HG03060 (cell line): ENCODE measurements at regions not wholly inside any gene's neighbourhood (a gene's known extent, or its start where the extent isn't known, plus 50 kb on each side); places are given as distances from the start of the nearest gene placed in this dataset.
"Not testable (repeated sequence)": the region's sequence is repeated elsewhere in the genome, so short reads cannot be mapped to it uniquely, and the experiment has no call there.

ENCODE experiments used
- ATAC-seq: cut with Tn5 transposase; IDR thresholded peaks from one replicate; pipeline ENCODE4 v1.9.1; 2021; ENCODE audit warnings: low read depth, moderate number of reproducible peaks; ENCODE audit not compliant: unreplicated experiment

DNA sequence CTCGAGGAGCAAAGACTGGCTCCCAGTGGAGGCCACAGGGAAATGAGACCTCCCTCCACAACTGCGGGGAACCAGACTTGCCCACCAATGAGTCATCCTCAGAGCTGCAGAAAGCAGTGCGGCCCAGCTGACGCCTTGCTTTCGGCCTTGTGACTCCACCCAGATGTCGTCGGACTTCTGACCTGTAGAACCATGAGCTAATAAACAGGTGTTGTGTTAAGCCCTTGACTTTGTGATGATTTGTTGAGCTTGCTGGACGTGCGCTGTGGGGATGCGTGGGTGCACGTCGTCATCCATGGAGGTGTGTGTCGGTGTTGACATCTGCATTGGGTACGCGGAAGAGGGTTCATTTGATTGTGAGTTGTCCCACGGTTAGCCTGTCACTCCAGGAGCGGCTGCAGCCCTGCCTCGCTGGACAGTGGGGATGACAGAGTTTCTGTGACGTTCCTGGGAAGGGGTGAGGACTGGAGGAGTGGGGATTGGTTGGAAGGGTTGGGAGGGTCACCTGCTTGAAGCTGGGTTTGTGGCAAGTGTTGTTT, 154.1 kb downstream of the SH3BP4 start:
- no peak for ATAC-seq

DNA sequence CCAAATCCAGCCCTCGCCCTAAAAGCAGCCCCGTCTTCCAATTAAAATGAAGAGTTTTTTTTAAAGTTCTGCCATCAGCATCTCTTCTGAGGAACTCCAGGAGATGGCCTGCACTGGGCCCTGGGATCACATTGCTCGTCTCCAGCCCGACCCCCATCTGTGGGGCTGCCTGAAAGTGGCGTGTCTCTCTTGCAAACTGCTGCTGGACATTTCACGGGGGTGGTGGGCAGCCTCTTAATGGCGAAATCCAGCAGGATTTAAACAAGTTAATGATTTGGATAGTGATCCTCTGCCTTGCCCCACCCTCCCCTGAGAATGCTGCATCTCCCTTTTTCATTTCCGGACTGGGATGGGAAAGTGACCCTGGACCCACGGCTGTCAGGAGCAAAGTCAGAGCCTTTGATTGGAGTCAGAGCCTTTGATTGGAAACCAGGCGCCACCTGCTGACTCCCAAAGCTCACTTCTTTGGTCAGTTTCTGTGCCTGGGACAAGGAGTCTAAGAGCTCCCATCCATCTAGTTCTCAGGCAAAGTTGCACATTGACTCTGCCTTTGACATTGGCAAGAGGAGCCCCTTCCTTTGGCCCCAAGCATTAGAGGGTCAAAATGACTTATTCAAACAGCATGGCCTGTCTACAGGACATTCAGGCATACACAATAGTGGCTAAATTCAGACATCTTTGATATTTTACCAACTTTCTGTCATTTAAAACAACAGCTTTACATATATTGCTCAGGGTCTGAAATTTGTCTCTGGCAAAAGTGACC, 155.2 kb downstream of the SH3BP4 start:
- ATAC-seq = no peak

GRCh38 chr2:235107640-235107951, 155.8 kb downstream of the SH3BP4 start:
- no peak for ATAC-seq

DNA sequence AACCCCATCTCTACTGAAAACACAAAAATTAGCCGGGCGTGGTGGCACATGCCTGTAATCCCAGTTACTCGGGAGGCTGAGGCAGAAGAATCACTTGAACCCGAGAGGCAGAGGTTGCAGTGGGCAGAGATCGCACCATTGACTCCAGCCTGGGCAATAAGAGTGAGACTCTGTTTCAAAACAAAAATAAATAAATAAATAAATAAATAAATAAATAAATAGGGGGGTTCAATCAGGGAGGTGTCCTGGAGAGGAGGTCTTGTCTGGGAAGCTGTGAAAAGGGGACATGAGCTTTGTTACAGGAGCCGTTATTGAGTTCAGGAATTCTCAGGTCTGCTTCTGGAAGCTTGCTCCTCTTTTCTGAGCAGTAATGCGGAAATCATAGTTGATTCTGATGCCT, 157.7 kb downstream of the SH3BP4 start:
- ATAC-seq = not testable (repeated sequence)

DNA sequence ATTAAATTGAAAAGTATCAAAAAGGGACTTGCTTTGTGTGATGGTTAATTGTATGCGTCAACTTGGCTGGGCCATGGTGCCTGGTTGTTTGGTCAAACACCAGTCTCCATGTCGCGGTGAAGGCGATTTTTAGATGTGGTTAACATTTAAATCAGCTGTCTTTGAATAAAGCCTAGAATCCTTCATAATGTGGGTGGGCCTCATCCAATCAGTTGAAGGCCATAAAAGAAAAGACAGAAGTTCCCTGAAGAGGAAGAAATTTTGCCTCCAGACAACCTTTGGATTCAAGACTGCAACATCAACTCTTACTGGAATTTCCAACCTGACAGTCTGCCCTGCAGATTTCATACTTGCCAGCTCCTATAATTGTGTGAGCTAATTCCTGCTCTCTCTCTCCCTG, 160.5 kb downstream of the SH3BP4 start:
- no peak for ATAC-seq

- ATAC-seq = no peak
Observed at GRCh38 chr2:235113854-235114253, 162.0 kb downstream of the SH3BP4 start.

- ATAC-seq = no peak
Observed at GRCh38 chr2:235114286-235114685, 162.5 kb downstream of the SH3BP4 start.

DNA sequence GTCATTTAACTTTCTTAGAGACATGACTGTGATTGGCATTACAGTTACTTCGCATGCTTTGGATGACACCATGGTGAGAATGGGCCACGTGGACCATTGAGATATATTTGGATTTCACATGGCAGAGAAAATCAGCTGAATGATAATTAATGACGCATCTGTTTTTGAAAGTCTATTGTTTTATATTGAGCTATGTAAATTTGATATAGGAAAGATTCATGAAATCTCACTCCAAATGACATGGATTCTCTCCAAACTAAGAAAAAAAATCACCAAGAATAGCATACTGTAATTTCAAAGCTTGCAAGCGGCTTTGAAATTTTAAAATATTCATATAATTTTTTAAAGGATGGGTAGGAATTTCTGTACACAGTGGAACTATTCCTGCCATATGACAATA, 163.7 kb downstream of the SH3BP4 start:
- no peak for ATAC-seq

DNA sequence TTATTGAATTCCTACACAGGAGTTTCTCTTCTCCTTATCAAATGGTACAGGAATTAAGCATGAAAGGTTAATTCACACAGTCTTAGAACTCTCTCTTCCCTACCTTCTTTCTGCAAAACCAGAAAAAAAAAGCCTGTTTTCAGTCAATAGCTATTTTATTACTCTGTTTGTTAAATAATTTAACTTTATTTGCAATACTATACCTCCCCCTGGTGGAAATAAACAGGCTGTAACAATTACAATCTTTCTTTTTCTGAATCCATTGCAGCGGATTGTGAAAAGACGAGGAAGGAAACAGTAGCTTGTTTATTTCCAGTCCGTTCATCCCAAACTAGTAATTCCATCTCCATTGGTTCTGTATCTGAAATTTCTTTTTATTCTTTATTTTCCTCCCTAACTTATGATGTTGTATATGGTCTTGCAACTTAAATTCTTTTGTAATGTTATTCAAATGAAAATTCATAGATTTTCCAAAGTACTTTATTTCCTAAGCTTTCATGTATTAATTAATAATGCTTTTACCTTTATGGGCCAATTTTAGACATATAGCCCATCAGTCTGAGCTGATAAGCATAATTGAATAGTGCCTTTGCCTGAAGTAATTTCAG, 165.2 kb downstream of the SH3BP4 start:
- ATAC-seq = no peak

- no peak for ATAC-seq
Observed at GRCh38 chr2:235126768-235127167, 175.0 kb downstream of the SH3BP4 start.

DNA sequence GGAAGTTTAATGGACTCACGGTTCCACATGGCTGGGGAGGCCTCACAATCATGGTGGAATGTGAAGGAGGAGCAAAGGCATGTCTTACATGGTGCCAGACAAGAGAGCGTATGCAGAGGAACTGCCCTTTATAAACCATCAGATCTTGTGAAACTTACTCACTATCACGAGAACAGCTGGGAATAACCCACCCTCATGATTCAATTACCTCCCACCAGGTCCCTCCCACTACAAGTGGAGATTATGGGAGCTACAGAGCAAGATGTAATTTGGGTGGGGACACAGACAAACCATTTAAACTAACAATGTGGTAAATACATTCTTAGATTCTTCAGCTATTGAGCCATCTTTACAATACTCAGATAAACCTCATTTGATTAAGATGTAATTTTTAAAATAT, 176.1 kb downstream of the SH3BP4 start:
- ATAC-seq = no peak

- no peak for ATAC-seq
Observed at GRCh38 chr2:235129850-235130249, 178.0 kb downstream of the SH3BP4 start.

DNA sequence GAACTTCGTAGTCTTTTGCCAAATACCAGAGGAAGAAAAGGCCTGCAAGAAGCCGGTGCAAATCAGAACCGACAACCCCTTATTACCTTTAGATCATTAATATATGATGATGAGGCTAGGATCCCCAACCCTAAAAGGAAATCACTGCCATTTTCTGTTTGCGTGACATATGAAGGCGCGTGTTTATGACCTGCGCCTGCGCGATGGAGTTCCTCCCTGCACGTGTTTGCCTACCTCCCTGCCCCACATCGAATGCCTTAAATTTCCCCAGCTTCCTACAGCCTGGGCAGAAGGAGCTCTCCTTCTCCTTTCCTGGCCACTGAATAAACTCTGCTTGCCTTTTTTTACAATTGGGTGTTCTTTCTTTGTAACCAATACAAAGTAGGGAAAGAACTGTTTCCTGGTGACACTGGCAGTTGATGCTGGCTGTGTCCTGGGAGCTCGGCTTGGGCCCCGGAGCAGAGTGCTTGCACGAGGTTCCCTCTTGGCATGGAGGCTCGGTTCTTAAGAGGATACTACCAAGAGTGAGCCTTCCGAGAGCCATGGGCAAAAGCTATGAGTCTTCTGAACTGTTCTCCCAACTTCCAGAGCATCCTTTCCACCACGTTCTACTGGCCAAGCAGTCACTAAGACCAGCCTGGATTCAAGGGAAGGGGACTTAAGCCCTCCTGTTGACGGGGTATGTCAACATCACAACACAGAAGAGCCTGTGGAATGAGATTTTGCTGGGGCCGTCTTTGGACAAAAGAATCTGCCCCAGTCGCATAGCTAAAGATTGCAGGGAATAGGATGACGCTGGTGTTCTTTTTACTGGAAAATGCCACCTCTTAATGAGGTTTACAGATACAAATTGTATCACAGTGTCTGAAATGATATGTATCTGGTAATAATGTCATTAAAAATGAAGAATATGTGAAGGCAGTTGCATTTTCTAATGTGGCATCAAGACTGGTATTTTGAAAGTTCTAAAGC, 179.8 kb downstream of the SH3BP4 start:
- ATAC-seq = no peak

GRCh38 chr2:235132651-235133050, 180.8 kb downstream of the SH3BP4 start:
- ATAC-seq = no peak

- ATAC-seq = no peak
Observed at GRCh38 chr2:235133837-235134236, 182.0 kb downstream of the SH3BP4 start.

DNA sequence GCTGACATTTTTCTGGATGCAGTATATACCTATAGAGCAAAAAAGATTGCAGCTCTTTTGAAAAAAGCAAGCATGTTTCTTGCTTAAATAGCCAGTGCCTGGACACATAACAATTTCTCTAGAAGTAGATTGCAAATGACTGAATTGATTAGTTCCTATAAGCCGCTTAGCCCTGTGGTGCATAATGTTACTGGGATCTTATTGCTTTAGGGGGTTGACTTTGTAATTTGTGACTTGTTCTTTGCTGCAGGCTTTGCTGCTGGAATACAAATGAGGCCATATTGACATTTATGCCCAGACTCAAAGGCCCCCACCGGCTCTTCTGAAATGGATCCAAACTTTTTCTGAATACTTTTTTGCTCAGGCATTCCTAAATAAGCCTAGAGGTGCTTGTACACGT, 182.6 kb downstream of the SH3BP4 start:
- ATAC-seq = no peak

DNA sequence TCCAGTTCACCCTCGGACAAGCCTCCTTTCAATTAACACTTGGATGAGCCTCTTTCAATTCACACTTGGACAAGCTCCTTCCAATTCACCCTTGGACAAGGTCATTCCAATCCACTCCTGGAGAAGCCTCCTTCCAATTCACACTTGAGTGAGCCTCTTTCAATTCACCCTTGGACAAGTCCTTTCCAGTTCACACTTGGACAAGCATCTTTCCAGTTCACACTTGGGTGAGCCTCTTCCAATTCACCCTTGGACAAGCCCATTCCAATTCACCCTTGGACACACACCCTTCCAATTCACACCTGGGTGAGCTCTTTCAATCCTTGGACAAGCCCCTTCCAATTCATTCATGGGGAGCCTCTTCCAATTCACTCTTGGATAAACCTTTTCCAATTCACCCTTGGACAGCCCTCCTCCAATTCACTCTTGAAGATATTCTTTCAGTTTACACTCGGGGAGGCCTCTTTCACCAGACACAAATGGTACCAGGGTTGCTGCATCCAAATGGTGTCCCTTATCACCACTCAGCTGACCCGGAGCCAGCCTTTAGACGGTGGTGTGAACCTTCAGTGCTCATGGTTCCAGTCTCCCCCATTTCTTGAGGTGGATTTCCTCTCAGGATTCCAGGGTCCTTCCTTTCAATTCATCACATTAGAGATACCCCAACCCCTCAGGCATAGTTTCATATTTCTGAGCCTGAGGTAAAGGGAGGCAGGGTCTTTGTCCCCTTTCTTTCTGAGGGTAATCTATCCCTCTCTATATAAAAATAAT, 183.6 kb downstream of the SH3BP4 start:
- ATAC-seq = no peak

DNA sequence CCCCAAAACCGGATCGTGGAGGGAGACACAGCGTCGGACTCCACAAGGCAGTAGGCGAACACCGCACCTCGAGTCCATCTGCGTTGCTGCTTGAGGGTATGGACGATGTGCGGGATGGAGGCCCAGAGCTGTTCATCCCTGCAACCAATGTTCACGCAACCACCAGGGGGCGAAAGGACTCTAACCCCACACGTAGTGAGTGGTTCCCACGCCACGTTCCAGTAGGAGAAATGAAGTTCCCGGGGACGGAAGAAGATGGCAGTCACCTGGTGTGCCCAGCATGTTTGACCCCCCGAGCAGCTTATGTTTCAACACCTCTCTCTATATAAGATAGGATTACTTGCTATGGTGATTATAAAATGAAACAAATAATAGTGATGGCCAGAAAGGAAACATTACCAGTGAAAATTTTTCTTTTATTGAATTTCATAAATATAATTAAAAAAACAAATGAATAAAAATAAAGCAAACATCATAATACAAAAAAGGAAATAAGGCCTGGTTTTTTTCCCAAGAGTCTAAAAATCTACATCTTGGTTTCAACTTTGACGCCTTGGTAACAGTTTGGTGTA, 184.3 kb downstream of the SH3BP4 start:
- no peak for ATAC-seq

DNA sequence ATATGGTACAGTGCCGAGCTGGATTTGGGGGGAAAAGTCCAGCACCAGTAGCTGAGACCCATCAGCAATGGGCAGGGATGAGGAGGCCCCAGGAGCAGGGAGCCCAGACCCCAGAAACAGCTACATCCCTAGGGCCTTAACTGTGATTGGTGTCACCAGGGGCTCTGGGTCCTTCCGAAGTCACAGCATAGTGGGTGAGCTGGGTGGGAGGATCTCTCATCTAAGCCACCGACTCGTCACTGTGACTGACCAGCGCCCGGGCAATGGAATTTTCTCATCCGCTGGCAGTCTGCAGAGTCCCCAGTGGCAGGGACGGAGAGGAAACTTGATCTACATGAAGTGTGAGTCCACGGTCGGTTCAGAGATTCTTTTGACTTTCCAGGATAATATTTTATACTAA, 186.5 kb downstream of the SH3BP4 start:
- no peak for ATAC-seq
